HEK293T (cell line): ENCODE measurements at regions not wholly inside any gene's neighbourhood (a gene's known extent, or its start where the extent isn't known, plus 50 kb on each side); places are given as distances from the start of the nearest gene placed in this dataset.

Experiments used
- BHLHE40 ChIP-seq: fragments of 450-650 bp; IDR thresholded peaks from 2 replicates; pipeline ENCODE4 v1.6.1; 2016; ENCODE audit warnings: mild to moderate bottlenecking, moderate library complexity, borderline replicate concordance
- FOXA1 ChIP-seq: fragments of 450-650 bp; IDR thresholded peaks from 2 replicates; pipeline ENCODE4 v1.6.1; 2016; ENCODE audit warnings: mild to moderate bottlenecking
- FOXM1 ChIP-seq: fragments of 450-650 bp; IDR thresholded peaks from 2 replicates; pipeline ENCODE4 v1.6.1; 2017; ENCODE audit warnings: mild to moderate bottlenecking, borderline replicate concordance
- LEF1 ChIP-seq: fragments of 450-650 bp; IDR thresholded peaks from 2 replicates; pipeline ENCODE4 v1.6.1; 2017; ENCODE audit warnings: mild to moderate bottlenecking, borderline replicate concordance
- SP1 ChIP-seq: fragments of 450-650 bp; IDR thresholded peaks from 2 replicates; pipeline ENCODE4 v1.6.1; 2017
- SUZ12 ChIP-seq: fragments of 450-650 bp; IDR thresholded peaks from 2 replicates; pipeline ENCODE4 v1.6.1; 2016; ENCODE audit warnings: mild to moderate bottlenecking
- TARDBP ChIP-seq: fragments of 450-650 bp; IDR thresholded peaks from 2 replicates; pipeline ENCODE4 v1.6.1; 2016

GRCh38 chr9:126166291-126166690 is 160.3 kb upstream of the MVB12B start:
- TF ChIP-seq BHLHE40 (no peak), LEF1 (no peak), TARDBP (no peak), SUZ12 (no peak), FOXM1 (no peak), SP1 (no peak), FOXA1 (no peak)
